ENCODE measurements at regions not wholly inside any gene's neighbourhood (a gene's known extent, or its start where the extent isn't known, plus 50 kb on each side); places are given as distances from the start of the nearest gene placed in this dataset.

GRCh38 chr6:44052419-44053023 lies 74.7 kb downstream of the MRPL14 start:
- TF ChIP-seq TAF1 (IDR thresholded peaks at IDR 0.05; ENCODE audit: borderline replicate concordance, insufficient read depth, low read length): no peak
- TF ChIP-seq REST (IDR thresholded peaks at IDR 0.05; ENCODE audit: insufficient read depth in 1 of 2, low read depth in 2 of 2, low read length in 2 of 2): no peak
- TF ChIP-seq SIN3A (IDR thresholded peaks at IDR 0.05; ENCODE audit: borderline replicate concordance, insufficient read depth, low read length): no peak
- TF ChIP-seq POLR2AphosphoS5 (IDR thresholded peaks at IDR 0.05; ENCODE audit: low read depth, low read length): no peak
- no peak for TF ChIP-seq FOXP2 (optimal IDR thresholded peaks at IDR 0.05; ENCODE audit: borderline replicate concordance, extremely low read depth, extremely low read length, insufficient read depth)

GRCh38 chr6:44051515-44051914 lies 75.7 kb downstream of the MRPL14 start:
- TF ChIP-seq REST (IDR thresholded peaks at IDR 0.05; ENCODE audit: insufficient read depth in 1 of 2, low read depth in 2 of 2, low read length in 2 of 2) (no peak), SIN3A (IDR thresholded peaks at IDR 0.05; ENCODE audit: borderline replicate concordance, insufficient read depth, low read length) (no peak), TAF1 (IDR thresholded peaks at IDR 0.05; ENCODE audit: borderline replicate concordance, insufficient read depth, low read length) (no peak), FOXP2 (optimal IDR thresholded peaks at IDR 0.05; ENCODE audit: borderline replicate concordance, extremely low read depth, extremely low read length, insufficient read depth) (no peak)

DNA sequence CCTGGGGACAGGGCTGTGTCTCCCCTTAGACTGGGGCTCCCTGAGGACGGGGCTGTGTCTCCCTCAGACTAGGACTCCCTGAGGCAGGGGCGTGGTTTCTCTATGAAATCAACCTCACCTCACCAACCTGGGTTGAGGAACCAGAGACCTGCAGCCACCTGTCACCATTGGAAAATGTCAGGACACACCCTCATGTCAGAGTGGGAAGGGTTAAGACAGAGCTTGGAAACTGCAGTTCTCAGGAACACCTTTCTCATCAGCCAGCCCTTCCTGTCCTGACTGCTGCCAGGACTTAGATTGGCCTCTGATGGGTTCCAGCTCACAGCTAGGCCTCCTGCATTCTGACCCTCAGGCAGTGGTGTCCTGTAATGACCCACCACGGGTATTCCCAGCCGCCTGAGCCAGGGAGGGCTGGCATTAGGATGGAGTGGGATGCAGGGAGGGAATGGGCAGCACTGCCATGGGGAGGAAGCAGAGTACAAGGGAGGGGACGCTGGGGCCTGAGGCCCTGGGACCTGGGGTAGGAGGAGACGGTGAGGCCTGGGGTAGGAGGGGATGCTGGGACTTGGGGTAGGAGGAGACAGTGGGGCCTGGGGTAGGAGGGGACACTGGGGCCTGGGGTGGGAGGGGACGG lies 76.3 kb downstream of the MRPL14 start:
- no peak for TF ChIP-seq TAF1 (IDR thresholded peaks at IDR 0.05; ENCODE audit: borderline replicate concordance, insufficient read depth, low read length)
- TF ChIP-seq REST (IDR thresholded peaks at IDR 0.05; ENCODE audit: insufficient read depth in 1 of 2, low read depth in 2 of 2, low read length in 2 of 2): no peak
- no peak for TF ChIP-seq POLR2AphosphoS5 (IDR thresholded peaks at IDR 0.05; ENCODE audit: low read depth, low read length)
- TF ChIP-seq FOXP2 (optimal IDR thresholded peaks at IDR 0.05; ENCODE audit: borderline replicate concordance, extremely low read depth, extremely low read length, insufficient read depth): no peak
- TF ChIP-seq SIN3A (IDR thresholded peaks at IDR 0.05; ENCODE audit: borderline replicate concordance, insufficient read depth, low read length): no peak

- TF ChIP-seq FOXP2 (optimal IDR thresholded peaks at IDR 0.05; ENCODE audit: borderline replicate concordance, extremely low read depth, extremely low read length, insufficient read depth): no peak
- no peak for TF ChIP-seq POLR2AphosphoS5 (IDR thresholded peaks at IDR 0.05; ENCODE audit: low read depth, low read length)
- no peak for TF ChIP-seq TAF1 (IDR thresholded peaks at IDR 0.05; ENCODE audit: borderline replicate concordance, insufficient read depth, low read length)
- TF ChIP-seq SIN3A (IDR thresholded peaks at IDR 0.05; ENCODE audit: borderline replicate concordance, insufficient read depth, low read length): no peak
- no peak for TF ChIP-seq REST (IDR thresholded peaks at IDR 0.05; ENCODE audit: insufficient read depth in 1 of 2, low read depth in 2 of 2, low read length in 2 of 2)
Observed at GRCh38 chr6:44049989-44050871, 77.0 kb downstream of the MRPL14 start.

Measured in PFSK-1 (cell line).